Muscle layer of colon (tissue), 2 donors: ENCODE measurements at regions not wholly inside any gene's neighbourhood (a gene's known extent, or its start where the extent isn't known, plus 50 kb on each side); places are given as distances from the start of the nearest gene placed in this dataset.
"Not testable (repeated sequence)": the region's sequence is repeated elsewhere in the genome, so short reads cannot be mapped to it uniquely, and the experiment has no call there.

Experiments
- H3K27ac ChIP-seq: one replicate; pipeline ENCODE4 v1.7.0; 2013; ENCODE audit warnings: low read depth, mild to moderate bottlenecking, low read length, moderate library complexity
- H3K27me3 ChIP-seq, 2 donors: one replicate each; pipeline ENCODE4 v1.7.0; 2013; ENCODE audit warnings: low read length in 2 of 2, mild to moderate bottlenecking in 2 of 2; ENCODE audit not compliant: insufficient read depth in 2 of 2, control insufficient read depth in 1 of 2
- H3K36me3 ChIP-seq: one replicate; pipeline ENCODE4 v1.7.0; 2013; ENCODE audit warnings: mild to moderate bottlenecking, low read length; ENCODE audit not compliant: insufficient read depth
- H3K4me1 ChIP-seq: one replicate; pipeline ENCODE4 v1.7.0; 2013; ENCODE audit warnings: mild to moderate bottlenecking, low read length; ENCODE audit not compliant: insufficient read depth
- H3K4me3 ChIP-seq, 2 donors: one replicate each; pipeline ENCODE4 v1.7.0; 2013; ENCODE audit warnings: low read length in 2 of 2, low read depth in 1 of 2, mild to moderate bottlenecking in 1 of 2, moderate library complexity in 1 of 2
- H3K9ac ChIP-seq: one replicate; pipeline ENCODE4 v1.7.0; 2013; ENCODE audit warnings: low read length
- H3K9me3 ChIP-seq: one replicate; pipeline ENCODE4 v1.7.0; 2013; ENCODE audit warnings: mild to moderate bottlenecking, low read length
- donor health status: abdominal sarcoma.
- donor health status: Adenocarcinoma of cecum.

DNA sequence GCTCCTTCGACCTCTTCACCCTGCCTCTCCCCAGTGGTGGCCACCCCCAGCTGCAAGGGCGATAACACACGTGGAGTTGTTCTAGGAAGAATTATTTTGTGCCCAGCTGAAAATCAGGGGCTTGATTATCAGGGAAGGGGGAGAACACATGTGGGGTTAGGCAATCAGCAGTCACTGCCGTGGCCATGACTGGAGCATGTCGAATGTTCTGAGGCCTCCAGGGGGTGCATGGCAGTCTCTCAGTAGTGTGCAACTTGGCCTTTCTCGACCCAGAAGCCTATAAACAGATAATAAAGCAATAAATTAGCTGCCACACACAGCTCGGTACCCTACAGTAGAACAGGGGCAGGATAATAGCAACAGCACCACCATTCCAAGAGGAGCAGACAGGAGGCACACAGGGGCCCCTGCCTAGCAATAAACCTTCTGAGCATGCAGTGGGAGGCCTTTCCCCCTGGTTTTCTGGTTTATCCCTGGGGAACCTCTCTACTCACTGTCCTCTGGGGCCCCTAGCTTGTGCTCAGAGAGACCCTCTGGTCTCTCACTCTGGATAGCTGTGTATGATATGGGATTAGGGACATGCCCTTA lies 308.2 kb upstream of the PLGLB2 start:
- not testable (repeated sequence) for H3K36me3 ChIP-seq, H3K4me3 ChIP-seq, H3K9ac ChIP-seq, H3K9me3 ChIP-seq, H3K4me1 ChIP-seq, H3K27ac ChIP-seq, H3K27me3 ChIP-seq

DNA sequence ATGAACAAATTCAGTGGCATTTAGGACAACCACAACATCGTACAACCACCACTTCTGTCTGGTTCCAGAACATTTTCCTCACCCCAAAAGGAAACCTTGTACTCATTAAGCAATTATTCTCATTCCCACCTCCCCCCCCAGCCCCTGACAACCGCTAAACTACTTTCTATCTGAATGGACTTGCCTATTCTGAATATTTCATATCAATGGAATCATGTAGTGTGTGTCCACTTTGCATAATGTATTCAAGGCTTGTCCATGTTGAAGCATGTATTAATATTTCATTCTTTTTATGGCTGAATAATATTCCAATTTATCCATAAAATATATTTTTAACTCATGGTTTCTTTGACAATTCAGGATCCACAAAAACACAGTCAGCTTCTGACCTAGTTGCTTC lies 307.2 kb upstream of the PLGLB2 start:
- H3K27me3 ChIP-seq, H3K9ac ChIP-seq, H3K36me3 ChIP-seq, H3K4me1 ChIP-seq, H3K4me3 ChIP-seq, H3K9me3 ChIP-seq, H3K27ac ChIP-seq: not testable (repeated sequence)

DNA sequence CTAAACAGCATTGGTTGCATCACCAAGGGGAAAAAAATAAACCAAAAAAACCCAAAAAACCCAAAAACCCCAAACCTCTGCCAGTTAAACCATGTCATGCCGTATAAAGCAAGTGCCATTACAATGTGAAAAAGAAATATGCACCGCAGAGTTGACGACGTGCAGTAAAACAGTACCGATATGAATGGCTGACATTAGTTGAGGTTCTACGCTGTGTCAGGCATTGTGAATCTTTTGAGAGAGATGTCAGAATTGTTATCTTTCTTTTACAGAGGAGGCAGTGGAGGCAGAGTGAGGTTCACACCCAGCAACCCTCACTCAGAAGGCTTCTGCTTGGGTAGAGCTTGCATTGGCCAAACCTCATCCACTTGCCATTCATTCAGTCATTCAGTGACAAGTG lies 306.5 kb upstream of the PLGLB2 start:
- not testable (repeated sequence) for H3K36me3 ChIP-seq, H3K9ac ChIP-seq, H3K27ac ChIP-seq, H3K4me3 ChIP-seq, H3K27me3 ChIP-seq, H3K9me3 ChIP-seq, H3K4me1 ChIP-seq

DNA sequence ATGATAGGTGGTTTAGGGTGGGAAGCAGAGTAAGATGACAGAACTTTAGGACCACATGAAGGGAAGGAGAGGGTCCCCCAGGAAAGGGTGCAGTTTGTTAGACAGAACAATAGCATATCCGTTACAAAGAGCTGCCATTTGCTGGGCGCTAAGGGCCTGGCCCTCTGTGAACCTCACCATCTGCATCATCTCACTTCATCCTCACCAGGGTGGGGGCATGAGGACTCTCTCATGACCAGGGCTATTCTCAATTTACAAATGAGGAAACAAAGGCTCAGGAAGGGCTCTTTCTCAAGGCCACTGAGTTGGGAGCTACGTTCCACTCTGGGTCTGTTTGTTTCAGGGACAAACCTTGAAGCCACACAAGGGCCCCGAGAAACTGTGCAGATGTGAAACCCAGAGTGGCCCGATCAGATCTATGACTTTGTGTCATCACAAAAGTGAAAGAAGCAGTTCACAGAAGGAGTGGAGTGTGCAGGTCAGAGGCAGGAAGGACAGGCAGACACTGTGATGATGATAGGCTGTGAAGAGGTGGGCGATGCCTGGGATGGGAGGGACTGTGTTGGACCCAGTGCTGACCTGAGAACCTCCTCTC lies 304.8 kb upstream of the PLGLB2 start:
- not testable (repeated sequence) for H3K9ac ChIP-seq, H3K27ac ChIP-seq, H3K36me3 ChIP-seq, H3K9me3 ChIP-seq, H3K4me3 ChIP-seq, H3K27me3 ChIP-seq, H3K4me1 ChIP-seq

DNA sequence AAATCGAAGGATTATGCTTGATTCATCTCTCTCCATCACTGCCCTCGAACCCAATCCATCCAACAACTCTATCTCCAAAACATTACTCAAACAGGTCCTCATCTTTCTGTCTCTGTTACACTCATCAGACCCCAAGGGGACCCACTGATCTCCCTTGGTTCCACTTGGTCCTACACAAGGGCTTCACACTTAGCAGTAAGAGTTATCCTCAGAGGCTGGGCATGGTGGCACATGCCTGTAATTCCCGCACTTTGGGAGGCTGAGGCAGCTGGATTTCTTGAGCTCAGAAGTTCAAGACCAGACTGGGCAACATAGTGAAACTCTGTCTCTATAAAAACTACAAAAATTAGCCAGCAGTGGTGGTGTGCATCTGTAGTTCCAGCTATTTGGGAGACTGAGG lies 302.9 kb upstream of the PLGLB2 start:
- H3K27ac ChIP-seq, H3K4me1 ChIP-seq, H3K9me3 ChIP-seq, H3K9ac ChIP-seq, H3K36me3 ChIP-seq, H3K27me3 ChIP-seq, H3K4me3 ChIP-seq: not testable (repeated sequence)

DNA sequence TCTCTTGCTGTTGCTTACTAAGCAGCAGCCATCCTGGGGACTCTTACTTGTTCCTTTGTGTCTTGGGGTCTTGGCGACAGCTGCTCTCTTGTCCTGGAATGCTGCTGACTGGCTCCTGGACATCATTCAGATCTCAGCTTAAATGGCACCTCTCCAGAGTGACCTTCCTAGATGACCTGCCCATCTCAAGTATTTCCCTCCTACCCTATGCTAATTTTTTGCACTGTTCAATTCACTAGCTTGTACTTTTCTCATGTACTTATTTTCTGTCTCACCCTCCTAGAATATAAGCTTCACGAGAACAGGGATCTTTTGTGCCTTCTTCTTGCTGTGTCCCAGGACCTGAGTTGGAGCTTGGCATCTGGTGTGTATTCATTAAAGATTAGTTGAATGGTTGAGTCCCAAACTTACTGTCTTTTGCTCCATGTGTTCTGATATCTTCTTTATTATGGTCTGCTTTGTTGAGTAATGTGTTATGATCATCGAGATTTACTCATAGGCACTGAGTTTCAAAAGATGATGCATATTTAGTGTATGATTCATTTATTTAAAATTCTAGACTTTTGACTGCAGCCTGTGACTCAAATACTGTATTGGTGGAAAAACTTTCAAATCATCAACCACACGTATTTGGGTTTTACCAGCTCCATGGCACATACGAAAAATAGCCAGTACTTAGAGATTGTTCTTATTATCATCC lies 302.1 kb upstream of the PLGLB2 start:
- not testable (repeated sequence) for H3K4me1 ChIP-seq, H3K27ac ChIP-seq, H3K9ac ChIP-seq, H3K4me3 ChIP-seq, H3K9me3 ChIP-seq, H3K36me3 ChIP-seq, H3K27me3 ChIP-seq

DNA sequence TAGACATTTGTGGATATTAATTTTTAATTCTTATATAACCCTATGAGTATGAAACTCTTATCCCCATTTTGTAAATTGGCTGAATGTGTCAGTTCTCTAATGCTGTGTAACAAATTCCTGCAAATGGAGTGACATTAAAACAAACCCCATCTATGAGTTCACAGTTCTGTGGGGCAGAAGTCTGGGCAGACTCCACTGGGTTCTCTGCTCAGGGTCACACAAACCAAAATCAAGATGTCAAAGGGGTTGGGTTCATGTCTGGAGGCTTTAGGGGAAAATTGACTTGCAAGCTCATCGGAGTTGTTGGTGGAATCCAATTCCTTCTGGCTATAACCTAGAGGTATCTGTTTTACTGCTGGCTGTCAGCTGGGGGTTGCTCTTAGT lies 301.6 kb upstream of the PLGLB2 start:
- H3K4me3 ChIP-seq, H3K36me3 ChIP-seq, H3K4me1 ChIP-seq, H3K9me3 ChIP-seq, H3K9ac ChIP-seq, H3K27me3 ChIP-seq, H3K27ac ChIP-seq: not testable (repeated sequence)

DNA sequence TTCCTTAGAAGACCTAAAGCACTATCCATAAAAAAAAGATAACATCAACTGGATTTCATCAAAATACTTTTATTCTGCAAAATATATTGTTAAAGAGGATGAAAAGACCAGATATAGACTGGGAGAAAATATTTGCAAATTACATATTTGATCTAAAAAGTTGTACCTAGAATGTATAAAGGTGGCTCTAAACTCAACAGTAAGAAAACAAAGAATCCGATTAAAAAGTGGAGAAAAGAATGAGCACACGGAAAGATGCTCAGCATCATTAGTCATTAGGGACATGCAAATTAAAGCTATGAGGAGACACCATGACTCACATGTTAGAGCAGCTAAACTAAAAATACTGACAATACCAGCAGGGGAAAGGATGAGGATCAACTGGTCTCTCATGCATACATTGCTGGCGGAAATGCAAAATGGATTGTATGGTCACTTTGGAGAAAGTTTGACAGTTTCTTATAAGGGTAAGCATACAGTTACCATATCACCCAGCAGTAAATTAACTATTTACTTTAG lies 298.4 kb upstream of the PLGLB2 start:
- not testable (repeated sequence) for H3K9ac ChIP-seq, H3K4me1 ChIP-seq, H3K27ac ChIP-seq, H3K27me3 ChIP-seq, H3K36me3 ChIP-seq, H3K9me3 ChIP-seq, H3K4me3 ChIP-seq

DNA sequence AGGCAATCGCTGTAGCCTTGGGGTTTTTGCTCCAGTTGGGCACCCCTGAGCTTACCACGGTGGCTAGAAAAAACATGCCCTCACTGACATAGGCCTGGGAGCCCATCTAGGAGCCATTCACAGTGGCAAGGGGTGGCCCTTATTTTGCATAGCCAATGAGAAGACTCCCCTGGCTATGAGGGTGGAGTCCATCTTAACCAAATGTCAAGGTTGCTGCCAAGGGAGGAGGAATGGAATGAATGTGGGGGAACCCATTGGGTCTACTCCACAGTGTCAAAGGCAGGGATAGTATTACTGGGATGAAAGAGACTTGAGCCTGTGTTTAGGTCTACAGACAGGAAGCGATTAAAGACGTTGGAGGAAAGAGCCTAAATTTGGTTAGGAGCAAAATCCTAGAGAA lies 295.7 kb upstream of the PLGLB2 start:
- H3K4me3 ChIP-seq, H3K9me3 ChIP-seq, H3K27me3 ChIP-seq, H3K4me1 ChIP-seq, H3K27ac ChIP-seq, H3K36me3 ChIP-seq, H3K9ac ChIP-seq: not testable (repeated sequence)

DNA sequence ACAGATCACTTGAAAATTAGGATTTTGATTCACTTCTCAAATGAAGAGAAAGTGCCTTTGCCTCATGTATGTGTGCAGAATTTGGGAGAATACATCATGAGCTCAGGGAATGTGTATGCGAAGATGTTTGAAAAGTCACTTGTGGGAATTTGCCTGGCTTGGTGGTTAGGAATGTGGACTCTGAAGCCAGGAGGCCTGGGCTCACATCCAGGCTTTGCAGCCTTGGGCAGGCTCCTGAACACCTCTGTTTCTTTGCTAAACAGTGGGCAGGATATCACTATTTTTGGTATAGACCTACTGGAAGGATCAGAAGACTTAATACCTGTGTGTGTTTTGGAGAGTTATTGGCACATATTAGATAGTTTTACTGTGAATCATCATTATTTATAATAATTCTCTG lies 295.0 kb upstream of the PLGLB2 start:
- H3K27me3 ChIP-seq, H3K27ac ChIP-seq, H3K4me3 ChIP-seq: not testable (repeated sequence)

DNA sequence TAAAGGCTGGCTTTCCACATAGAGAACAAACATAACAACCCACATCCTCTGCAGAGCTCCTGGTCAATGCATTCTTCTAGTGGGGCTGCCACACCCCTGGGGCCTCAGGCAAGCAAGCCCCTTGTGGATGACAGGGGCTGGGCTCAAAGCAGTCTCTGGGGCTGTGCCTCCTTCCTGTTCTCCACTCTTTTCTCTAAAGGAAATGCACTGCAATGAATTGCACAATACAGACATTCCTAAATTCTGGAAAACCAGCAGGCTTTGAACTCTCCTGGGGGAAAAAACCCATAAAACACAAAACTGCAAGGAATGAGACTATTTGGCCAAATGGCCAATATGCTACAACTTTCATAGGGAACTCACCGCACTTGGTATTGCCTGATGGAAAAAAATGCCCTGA lies 293.9 kb upstream of the PLGLB2 start:
- not testable (repeated sequence) for H3K27ac ChIP-seq, H3K9ac ChIP-seq, H3K9me3 ChIP-seq, H3K4me1 ChIP-seq, H3K36me3 ChIP-seq, H3K4me3 ChIP-seq, H3K27me3 ChIP-seq

More for the DNA sequence above, 295.0 kb upstream of the PLGLB2 start:
- H3K36me3 ChIP-seq, H3K4me1 ChIP-seq, H3K9me3 ChIP-seq, H3K9ac ChIP-seq: not testable (repeated sequence)

DNA sequence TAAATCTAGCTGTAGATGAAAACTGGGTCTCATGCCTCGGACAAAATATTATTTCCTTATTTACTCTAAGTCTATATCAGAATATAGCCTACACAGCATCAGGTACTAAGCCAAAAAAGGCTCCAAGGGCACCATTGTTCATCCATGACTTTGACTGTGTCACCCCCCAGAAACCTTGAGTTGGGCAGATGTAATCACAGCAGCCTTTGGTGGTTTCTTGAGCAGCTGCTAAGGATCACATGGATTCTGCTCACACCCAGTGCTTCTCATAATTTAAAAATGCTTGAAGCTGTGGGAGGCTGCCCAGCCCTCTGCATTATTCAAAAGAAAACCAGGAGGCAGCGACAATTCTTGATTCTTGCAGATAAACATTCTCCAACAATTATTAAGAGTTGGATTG lies 293.5 kb upstream of the PLGLB2 start:
- not testable (repeated sequence) for H3K36me3 ChIP-seq, H3K27ac ChIP-seq, H3K4me1 ChIP-seq, H3K27me3 ChIP-seq, H3K9ac ChIP-seq, H3K9me3 ChIP-seq, H3K4me3 ChIP-seq
